Suppressor macrophage treated with lipopolysaccharide for 4 hours (primary cell): ENCODE measurements at regions not wholly inside any gene's neighbourhood (a gene's known extent, or its start where the extent isn't known, plus 50 kb on each side); places are given as distances from the start of the nearest gene placed in this dataset.
"Not testable (repeated sequence)": the region's sequence is repeated elsewhere in the genome, so short reads cannot be mapped to it uniquely, and the experiment has no call there.

Experiments
- DNase-seq: peaks from one replicate; pipeline ENCODE4 v3.0.0-alpha.2; 2020

- DNase-seq, result no peak
Measured at GRCh38 chr9:13939701-13940490, 374.0 kb downstream of the NFIB start.

GRCh38 chr9:13939134-13939533, 374.8 kb downstream of the NFIB start:
- no peak for DNase-seq

DNA sequence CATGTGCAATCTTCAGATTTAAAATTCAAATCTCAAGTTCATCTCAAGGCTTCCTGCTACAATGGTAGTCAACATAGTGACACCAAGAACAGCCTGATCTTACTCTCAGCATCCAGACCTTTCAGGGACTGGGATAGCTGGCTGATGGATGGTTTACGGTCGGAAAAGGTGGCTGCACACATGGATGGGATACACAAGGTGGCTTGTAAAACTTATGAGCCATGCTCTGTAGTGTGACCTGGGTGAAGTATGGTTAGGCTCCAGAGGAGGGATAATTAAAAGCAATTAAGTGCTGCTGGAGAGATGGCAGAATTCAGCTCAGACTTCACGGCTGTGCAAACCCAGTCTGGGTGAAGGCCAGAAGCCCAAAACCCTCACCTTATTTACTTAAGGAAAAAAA, 379.5 kb downstream of the NFIB start:
- no peak for DNase-seq

DNA sequence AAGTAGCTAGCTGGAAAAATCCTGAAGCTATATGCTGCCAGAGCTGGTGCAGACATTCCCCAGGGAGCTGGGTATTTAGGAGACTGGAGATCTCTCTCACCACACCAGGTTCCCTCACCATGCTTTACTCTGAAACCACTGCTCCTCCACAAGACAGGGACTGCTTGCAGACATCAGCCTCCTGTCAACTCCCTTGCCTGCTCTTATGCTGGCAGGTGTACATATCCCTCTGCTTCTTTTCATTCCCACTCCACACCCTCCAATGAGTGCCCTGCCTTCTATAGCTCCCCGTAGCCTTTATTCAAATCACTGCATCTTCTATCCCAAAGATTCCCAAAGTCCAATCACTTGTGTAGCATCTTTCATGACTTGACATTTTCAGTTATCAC, 380.7 kb downstream of the NFIB start:
- DNase-seq, result no peak

GRCh38 chr9:13932528-13933267, 381.2 kb downstream of the NFIB start:
- no peak for DNase-seq

DNA sequence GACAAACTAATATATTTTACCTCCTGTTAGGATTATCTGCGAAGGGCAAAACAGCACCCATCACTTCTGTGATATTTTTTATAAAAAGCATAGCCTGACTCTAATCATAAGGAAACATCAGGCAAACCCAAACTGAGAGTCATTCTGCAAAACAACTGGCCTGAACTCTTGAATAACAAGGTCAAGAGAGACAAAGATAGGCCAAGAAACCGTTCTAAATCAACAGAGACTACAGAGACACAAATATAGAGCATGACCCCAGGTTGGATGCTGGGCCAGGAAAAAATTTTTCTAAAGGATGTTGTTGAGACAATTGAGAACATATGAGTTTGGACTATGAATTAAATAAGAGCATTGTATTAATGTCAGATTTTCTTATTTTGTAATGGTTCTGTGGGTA, 384.9 kb downstream of the NFIB start:
- DNase-seq, result no peak

DNA sequence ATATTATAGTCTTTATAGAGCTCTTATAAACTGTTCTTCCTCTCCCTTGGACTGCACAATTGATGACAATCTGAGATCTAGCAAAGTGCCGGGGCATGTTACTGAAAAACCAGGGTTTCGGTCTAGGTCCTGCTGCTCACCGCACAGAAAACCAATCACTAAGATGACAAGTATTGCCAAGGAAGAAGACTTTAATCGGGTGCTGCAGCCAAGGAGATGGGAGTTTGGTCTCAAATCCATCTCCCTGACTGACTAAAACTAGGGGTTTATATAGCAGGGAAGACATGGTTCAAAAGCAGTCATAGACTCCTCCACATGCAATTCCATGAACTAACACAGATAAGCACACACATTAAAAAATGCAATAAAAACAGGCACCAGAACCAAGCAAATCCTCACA, 390.6 kb downstream of the NFIB start:
- no peak for DNase-seq

DNA sequence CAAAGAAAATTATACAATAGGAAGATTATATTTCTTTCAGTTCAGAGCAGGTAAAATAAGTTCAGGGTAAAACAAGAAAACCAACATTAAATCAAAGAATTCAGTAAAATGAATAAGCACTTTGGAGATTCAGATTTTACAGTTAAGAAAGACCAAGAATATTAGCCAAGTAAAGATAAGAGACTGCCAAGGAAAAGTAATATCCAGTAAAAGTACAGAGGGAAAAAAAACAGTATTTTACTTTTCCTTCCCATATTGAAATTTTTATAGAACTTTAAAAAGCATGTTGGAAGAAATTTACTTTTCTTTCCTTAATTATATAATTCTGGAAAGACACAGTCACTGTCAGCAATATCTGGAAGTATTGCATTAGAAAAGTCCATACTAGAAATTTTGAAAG, 393.4 kb downstream of the NFIB start:
- DNase-seq, result no peak

GRCh38 chr9:13919401-13919800, 394.5 kb downstream of the NFIB start:
- no peak for DNase-seq

- no peak for DNase-seq
Measured at GRCh38 chr9:13917534-13917933, 396.4 kb downstream of the NFIB start.

GRCh38 chr9:13915591-13916301, 398.2 kb downstream of the NFIB start:
- DNase-seq, result no peak

- DNase-seq, result no peak
Measured at GRCh38 chr9:13915131-13915530, 398.8 kb downstream of the NFIB start.

DNA sequence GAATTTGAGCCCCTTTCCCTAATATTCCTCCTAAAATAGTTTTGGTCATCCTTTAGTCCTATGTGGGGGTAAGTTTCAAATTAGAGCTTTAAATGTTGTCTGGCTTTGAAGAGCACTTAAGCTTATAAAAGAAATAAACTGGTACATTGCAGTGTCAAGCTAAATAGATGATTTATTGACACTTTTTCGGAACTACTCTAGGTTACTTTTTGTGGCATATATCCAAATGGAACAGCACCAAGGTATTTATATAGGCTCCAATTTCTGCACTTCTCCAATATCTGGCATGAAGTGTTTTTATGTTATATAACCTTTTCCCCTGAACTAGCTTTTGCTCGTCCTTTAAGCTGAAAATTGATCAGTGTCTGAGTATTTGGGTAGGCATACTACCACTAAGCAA, 402.5 kb downstream of the NFIB start:
- no peak for DNase-seq

DNA sequence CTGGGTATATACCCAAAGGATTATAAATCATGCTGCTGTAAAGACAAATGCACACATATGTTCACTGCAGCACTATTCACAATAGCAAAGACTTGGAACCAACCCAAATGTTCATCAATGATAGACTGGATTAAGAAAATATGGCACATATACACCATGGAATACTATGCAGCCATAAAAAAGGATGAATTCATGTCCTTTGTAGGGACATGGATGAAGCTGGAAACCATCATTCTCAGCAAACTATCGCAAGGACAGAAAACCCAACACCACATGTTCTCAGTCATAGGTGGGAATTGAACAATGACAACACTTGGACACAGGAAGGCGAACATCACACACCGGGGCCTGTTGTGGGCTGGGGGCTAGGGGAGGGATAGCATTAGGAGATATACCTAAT, 406.1 kb downstream of the NFIB start:
- DNase-seq, result not testable (repeated sequence)

DNA sequence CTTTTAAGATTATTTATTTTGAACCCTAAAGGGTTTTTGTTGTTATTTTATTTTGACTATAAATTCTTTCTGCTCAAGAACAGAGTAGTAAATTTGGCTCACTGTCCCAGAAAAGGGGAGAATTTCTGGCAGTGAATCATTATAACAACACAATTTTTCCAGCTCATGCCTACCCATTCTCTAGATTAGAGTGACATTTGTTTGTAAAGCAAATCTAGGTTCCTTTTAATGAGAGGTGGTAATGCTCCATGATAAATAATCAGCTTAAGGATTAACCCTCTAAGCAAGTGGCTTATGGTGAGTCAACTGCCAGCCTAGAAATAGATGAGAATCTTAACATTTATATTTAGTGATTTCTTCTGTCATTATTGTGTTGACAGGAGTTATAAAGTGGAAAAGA, 409.2 kb downstream of the NFIB start:
- no peak for DNase-seq

GRCh38 chr9:13904311-13904710, 409.6 kb downstream of the NFIB start:
- DNase-seq, result no peak

- DNase-seq, result no peak
Measured at GRCh38 chr9:13902286-13903066, 411.5 kb downstream of the NFIB start.

GRCh38 chr9:13901176-13901575, 412.8 kb downstream of the NFIB start:
- DNase-seq, result no peak

- no peak for DNase-seq
Measured at GRCh38 chr9:13900449-13900848, 413.5 kb downstream of the NFIB start.

DNA sequence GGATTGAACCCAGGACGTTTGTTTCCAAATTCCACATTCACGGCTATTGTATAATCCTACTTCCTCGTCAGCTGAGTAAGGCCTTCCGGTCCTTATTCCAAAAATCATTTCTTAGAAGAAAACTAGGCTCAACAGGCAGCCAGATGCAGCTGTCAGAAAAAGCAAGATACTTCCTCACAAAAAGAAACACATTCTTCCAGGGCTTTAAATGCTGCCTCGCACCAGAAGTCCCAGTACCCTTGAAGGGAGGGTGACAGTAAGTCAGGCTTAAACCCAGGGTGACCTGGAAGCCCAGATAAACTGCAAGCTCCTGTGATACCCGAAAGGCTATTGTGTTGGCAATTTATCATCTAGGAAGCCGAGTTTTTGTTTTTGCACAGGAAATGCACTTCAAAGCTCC, 414.0 kb downstream of the NFIB start:
- DNase-seq, result no peak

DNA sequence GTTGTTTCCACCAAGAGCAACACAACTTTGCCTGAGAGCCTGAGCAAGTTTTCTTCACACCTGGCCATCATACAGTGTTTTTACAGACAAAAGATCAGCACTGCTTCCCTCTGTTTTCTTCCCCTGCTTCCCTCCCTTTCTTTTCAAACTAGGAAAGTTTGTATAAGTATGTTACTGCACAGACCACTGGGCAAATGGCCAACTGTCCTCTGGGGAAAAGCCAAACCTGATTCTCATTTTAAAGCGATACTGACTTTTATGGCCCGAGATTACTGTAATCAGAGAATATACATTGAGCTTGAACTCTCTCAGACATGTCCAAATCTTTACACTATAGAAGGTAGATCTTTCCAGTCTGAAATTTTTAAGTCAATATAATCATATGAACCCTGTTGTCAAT, 415.0 kb downstream of the NFIB start:
- no peak for DNase-seq

- DNase-seq, result no peak
Measured at GRCh38 chr9:13896922-13897835, 416.8 kb downstream of the NFIB start.
